Natural killer cell treated with Interleukin-12 subunit alpha and Interleukin-12 subunit beta and Interleukin-15 and Interleukin-18, amount 100 ng/mL, for 72 hours (primary cell): ENCODE measurements at regions not wholly inside any gene's neighbourhood (a gene's known extent, or its start where the extent isn't known, plus 50 kb on each side); places are given as distances from the start of the nearest gene placed in this dataset.
A peak's percentile ranks its signal among the peaks of the same experiment; 100 is the strongest.
"Not testable (repeated sequence)": the region's sequence is repeated elsewhere in the genome, so short reads cannot be mapped to it uniquely, and the experiment has no call there.

Experiments
- ATAC-seq, 2 donors: fragments of 150-1000 bp; cut with Tn5 transposase in 1 of 2; sonication (Bioruptor Pico), chemical (Tn5 transposase) in 1 of 2; 2 replicates each; pipeline ENCODE4 v1.10.0; 2021
- DNase-seq: peaks from one replicate; pipeline ENCODE4 v3.0.0; 2022; ENCODE audit warnings: low spot score
- H3K27ac Mint-ChIP-seq, 2 donors: 1 replicate in 1 of 2; 2 replicates in 1 of 2; pipeline ENCODE4 v1.8.0; 2022; ENCODE audit warnings: mixed read lengths in 2 of 2, mild to moderate bottlenecking in 1 of 2, moderate library complexity in 1 of 2
- H3K27me3 Mint-ChIP-seq, 2 donors: 1 replicate in 1 of 2; 2 replicates in 1 of 2; pipeline ENCODE4 v1.8.0; 2022; ENCODE audit warnings: mixed read lengths in 2 of 2
- H3K36me3 Mint-ChIP-seq: one replicate; pipeline ENCODE4 v1.8.0; 2022; ENCODE audit warnings: mixed read lengths
- H3K4me1 Mint-ChIP-seq, 2 donors: 1 replicate in 1 of 2; 2 replicates in 1 of 2; pipeline ENCODE4 v1.8.0; 2022; ENCODE audit warnings: low read depth in 2 of 2, mixed read lengths in 2 of 2, mild to moderate bottlenecking in 1 of 2
- H3K4me3 Mint-ChIP-seq: one replicate; pipeline ENCODE4 v1.8.0; 2022; ENCODE audit warnings: mixed read lengths
- H3K9me3 Mint-ChIP-seq: 2 replicates; pipeline ENCODE4 v1.8.0; 2022; ENCODE audit warnings: mixed read lengths

DNA sequence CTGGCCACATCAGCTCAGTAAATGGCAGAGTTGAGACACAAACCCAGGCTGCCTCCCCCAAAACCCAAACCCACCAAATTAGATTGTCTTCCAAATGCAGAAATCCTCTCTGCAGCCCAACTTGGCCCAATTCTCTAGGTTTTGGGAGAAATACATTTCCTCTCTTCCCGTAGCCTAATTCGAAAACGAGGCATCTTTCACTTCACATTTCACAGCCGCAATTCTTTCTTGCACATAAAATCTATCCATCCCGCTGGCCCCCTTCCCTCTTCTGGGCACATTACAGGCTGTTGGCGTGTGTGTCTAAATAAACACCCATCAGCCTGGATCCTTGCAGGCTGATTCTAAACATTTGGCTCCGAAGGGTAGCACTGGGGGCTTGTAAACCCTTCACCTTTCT is 83.8 kb upstream of the VRK1 start:
- Mint-ChIP-seq H3K4me1 (no peaks in the 10 kb centered on the region), H3K4me3 (no peak overlapping the region), H3K27ac (no peak overlapping the region), H3K36me3 (no peaks in the 10 kb centered on the region), H3K27me3 (peaks cover 16 to 33% of the 10 kb centered on the region in 2 donors), H3K9me3 (no peaks in the 10 kb centered on the region)
- ATAC-seq (no peak), DNase-seq (peak; percentile 39)

DNA sequence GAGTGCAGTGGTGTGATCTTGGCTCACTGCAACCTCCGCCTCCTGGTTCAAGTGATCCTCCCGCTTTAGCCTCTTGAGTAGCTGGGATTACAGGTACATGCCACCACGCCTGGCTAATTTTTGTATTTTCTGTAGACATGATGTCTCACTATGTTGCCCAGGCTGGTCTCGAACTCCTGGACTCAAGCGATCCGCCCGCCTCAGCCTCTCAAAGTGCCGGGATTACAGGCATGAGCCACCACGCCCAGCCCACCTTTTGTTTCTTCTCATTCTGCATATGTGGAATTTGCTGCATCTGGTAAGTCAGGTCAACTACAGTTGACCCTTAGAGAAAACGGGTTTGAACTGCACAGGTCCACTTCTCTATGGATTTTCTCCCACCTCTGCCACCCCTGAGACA is 82.6 kb upstream of the VRK1 start:
- not testable (repeated sequence) for H3K27ac Mint-ChIP-seq, DNase-seq, H3K9me3 Mint-ChIP-seq, ATAC-seq, H3K4me3 Mint-ChIP-seq, H3K4me1 Mint-ChIP-seq, H3K36me3 Mint-ChIP-seq
- peaks cover 16 to 34% of the 10 kb centered on the region in 2 donors for H3K27me3 Mint-ChIP-seq

DNA sequence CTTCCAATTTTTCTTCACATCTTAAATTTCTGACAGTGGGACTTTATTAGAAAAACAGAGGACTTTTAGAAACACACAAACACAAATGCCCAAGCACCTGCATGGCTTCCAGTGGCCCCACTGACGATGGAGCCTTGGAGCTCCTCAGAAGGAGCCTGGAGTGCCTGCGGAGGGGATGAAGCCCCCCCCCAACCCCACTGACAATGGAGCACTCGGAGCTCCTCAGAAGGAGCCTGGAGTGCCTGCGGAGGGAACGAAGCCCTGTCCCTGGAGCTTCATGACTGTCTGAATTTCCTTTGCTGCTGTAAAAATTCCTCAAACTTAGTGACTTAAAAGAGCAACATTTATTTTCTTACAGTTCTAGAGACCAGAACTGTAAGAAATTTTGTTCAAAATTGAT is 80.1 kb upstream of the VRK1 start:
- Mint-ChIP-seq H3K27me3 (peaks cover 14 to 34% of the 10 kb centered on the region in 2 donors), H3K9me3 (no peaks in the 10 kb centered on the region), H3K27ac (no peak overlapping the region), H3K4me1 (no peaks in the 10 kb centered on the region), H3K36me3 (no peaks in the 10 kb centered on the region), H3K4me3 (no peak overlapping the region)
- ATAC-seq (no peak), DNase-seq (no peak)

DNA sequence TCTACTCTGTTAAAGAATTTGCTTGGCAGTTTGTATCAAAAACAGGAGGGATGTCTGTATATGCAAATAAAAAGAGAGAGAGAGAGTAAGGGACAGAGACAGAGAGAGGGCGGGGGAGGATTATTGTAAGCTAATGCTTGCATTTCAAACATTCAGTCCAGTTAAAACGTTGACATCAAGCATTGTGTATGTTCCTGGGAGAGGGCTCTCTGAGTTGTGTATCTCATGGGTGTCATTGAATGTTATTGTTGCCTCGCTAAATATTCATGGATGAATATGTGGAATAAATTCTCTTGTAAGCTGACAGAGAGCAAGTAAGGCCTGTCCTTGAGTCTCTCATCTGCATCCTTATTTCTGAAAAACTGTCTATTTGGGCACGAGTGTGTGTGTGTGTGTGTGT is 78.8 kb upstream of the VRK1 start:
- DNase-seq (no peak), ATAC-seq (no peak)
- Mint-ChIP-seq H3K4me1 (no peaks in the 10 kb centered on the region), H3K36me3 (no peaks in the 10 kb centered on the region), H3K9me3 (no peaks in the 10 kb centered on the region), H3K27ac (no peak overlapping the region), H3K27me3 (peaks cover 10 to 26% of the 10 kb centered on the region in 2 donors), H3K4me3 (no peak overlapping the region)

DNA sequence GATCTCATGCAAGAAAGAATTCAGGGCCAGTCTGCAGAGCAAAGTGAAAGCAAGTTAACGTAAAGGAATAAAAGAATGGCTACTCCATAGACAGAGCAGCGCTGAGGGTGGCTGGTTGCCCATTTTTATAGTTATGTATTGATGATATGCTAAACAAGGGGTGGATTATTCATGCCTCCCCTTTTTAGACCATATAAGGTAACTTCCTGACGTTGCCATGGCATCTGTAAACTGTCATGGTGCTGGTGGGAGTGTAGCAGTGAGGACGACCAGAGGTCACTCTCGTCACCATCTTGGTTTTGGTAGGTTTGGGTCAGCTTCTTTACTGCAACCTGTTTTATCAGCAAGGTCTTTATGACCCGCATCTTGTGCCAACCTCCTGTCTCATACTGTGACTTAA is 76.5 kb upstream of the VRK1 start:
- not testable (repeated sequence) for DNase-seq, H3K36me3 Mint-ChIP-seq, ATAC-seq, H3K9me3 Mint-ChIP-seq, H3K4me3 Mint-ChIP-seq, H3K27ac Mint-ChIP-seq, H3K4me1 Mint-ChIP-seq
- H3K27me3 Mint-ChIP-seq: peaks cover 7 to 21% of the 10 kb centered on the region in 2 donors

DNA sequence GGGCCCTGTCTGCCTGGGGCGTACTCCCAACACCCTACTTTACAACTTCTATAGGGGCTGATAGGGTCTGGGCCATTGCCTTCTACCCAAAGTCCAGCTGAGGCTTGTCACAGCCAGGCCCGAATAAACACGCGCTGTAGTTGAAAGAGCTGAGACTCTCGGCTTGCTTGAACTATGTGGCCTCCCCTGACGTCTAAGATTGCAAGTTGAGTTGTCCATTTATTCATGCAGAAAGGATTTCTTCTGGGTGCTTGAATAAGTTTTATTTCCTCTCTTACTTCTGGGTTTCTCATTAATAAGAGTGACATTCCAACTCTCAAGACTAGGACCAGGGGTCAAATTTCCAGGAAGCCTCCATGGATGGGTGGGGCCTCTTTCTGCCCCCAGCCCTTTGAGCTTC is 74.4 kb upstream of the VRK1 start:
- H3K4me1 Mint-ChIP-seq: no peaks in the 10 kb centered on the region
- no peak overlapping the region for H3K4me3 Mint-ChIP-seq
- H3K27ac Mint-ChIP-seq: no peak overlapping the region
- ATAC-seq (no peak), DNase-seq (no peak)
- no peaks in the 10 kb centered on the region for H3K36me3 Mint-ChIP-seq
- H3K9me3 Mint-ChIP-seq: no peaks in the 10 kb centered on the region
- H3K27me3 Mint-ChIP-seq: peaks cover 17 to 30% of the 10 kb centered on the region in 2 donors

DNA sequence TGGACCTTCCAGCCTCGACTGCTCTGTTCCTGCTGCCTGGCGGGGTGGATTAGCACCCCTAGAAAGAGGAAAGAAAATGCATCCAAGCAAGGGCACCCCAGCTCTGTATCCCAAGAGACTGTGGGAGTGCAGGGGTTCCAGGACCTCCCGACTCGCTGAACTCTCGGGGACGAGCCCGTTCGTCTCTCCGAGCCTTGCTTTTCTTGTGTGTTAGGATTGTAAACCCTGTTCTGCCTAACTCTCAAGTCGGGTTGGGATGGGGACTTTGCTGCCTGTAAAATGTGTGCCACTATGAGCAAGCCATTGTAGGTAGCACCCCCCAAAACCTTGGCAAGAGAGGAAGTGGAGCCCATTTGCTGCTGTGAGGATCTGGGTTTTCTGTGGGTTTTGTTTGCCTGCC is 73.2 kb upstream of the VRK1 start:
- Mint-ChIP-seq H3K36me3 (no peaks in the 10 kb centered on the region), H3K27me3 (peaks cover 15 to 28% of the 10 kb centered on the region in 2 donors), H3K9me3 (no peaks in the 10 kb centered on the region), H3K27ac (no peak overlapping the region), H3K4me3 (no peak overlapping the region), H3K4me1 (no peaks in the 10 kb centered on the region)
- no peak for ATAC-seq
- DNase-seq: no peak

DNA sequence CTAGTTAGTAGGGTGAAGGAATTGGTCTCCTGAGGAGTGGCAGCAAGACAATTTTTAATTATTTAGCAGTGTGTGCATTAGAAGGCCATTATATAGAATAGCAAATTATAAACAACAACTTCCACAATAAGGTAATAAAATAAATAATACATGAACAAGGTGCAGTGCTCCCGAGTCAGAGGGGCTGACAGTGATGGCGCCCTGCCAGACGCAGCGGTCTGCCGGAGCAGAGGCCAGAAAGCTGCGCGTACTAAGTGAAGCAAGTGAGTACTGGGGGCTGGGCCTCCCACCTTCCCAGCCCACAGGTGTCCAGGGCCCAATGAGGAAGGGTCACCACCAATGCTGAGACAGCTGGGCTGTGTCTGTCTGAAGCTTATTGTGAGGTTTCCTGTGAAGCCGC is 72.0 kb upstream of the VRK1 start:
- Mint-ChIP-seq H3K27ac (no peak overlapping the region), H3K4me3 (no peak overlapping the region), H3K9me3 (no peaks in the 10 kb centered on the region), H3K4me1 (no peaks in the 10 kb centered on the region), H3K36me3 (no peaks in the 10 kb centered on the region), H3K27me3 (peaks cover 15 to 31% of the 10 kb centered on the region in 2 donors)
- ATAC-seq (no peak), DNase-seq (no peak)

DNA sequence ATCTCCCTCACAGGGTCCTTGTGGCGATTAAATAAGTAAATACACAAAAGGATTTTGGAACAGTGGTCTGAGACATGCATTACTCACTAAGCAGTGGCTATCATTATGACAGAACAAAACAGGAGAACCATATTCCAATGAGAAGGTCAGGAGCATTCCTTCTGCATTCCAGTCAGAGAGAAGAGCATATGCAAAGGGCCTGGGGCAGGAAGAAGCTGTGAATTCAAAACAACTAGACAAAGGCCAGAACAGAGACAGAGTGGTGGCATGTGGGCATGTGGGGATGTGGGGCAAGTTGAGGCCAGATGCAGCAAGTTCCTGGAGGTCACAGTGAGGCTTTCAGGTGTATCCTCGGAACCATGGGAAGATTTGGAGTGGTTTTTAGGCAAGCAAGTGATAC is 70.1 kb upstream of the VRK1 start:
- no peak overlapping the region for H3K27ac Mint-ChIP-seq
- no peaks in the 10 kb centered on the region for H3K9me3 Mint-ChIP-seq
- H3K4me3 Mint-ChIP-seq: no peak overlapping the region
- no peaks in the 10 kb centered on the region for H3K4me1 Mint-ChIP-seq
- peaks cover 20 to 39% of the 10 kb centered on the region in 2 donors for H3K27me3 Mint-ChIP-seq
- ATAC-seq (no peak), DNase-seq (no peak)
- no peaks in the 10 kb centered on the region for H3K36me3 Mint-ChIP-seq

DNA sequence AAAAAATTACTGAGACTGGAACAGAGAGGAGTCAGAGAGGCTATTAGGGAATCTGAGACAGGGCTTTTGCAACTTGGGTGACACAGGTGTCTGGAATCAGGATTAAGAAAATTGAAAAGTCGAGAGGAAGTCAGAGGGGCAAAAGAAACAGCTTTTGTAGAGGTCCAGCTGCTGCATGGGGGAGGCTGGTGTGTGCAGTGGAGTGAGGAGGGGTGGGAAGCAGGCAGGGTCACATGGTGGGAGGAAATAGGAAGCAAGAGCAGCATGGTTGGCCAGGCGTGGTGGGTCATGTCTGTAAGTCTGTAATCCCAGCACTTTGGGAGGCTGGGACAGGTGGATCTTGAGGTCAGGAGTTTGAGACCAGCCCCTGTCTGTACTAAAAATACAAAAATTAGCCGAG is 69.7 kb upstream of the VRK1 start:
- H3K4me3 Mint-ChIP-seq: no peak overlapping the region

DNA sequence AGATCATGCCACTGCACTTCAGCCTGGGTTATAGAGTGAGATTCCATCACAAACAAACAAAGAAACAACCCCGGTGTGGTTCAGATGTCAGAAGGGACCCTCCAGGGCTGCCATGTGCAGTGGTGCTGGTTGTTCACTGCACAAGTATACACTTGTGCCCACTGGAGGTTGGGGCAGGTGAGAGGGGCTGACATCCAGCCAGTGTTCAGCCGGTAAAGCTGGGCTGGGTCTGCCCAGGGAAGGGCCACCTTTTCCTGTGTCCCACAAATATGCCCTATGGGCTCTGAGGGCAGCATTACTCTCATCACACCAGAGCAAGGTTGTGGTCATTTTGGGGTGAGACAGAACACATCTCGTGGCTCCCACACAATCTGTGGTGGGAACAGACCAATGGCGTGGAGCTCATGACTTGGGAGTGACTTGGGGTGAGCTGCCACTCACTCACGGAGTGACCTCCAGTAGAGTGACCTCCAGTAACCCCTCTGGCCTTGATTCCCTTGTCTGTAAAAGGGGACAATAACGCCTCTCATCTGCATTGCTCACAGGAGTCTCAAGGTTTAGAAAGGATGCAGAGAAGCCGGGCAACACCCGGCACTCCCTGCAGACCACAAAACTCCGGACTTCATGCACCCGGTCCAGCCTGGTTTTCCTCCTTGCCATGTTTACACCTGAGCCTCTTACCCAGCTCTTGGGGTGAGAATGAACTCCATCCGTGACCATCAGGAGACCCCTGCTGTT is 69.0 kb upstream of the VRK1 start:
- no peaks in the 10 kb centered on the region for H3K9me3 Mint-ChIP-seq
- H3K36me3 Mint-ChIP-seq: no peaks in the 10 kb centered on the region
- H3K27me3 Mint-ChIP-seq: peaks cover 20 to 39% of the 10 kb centered on the region in 2 donors
- H3K4me1 Mint-ChIP-seq: no peaks in the 10 kb centered on the region
- no peak overlapping the region for H3K27ac Mint-ChIP-seq
- ATAC-seq (peak; percentile 36 to 50), DNase-seq (no peak)
- H3K4me3 Mint-ChIP-seq: no peak overlapping the region

More for the DNA sequence above, 69.7 kb upstream of the VRK1 start:
- H3K27ac Mint-ChIP-seq: no peak overlapping the region
- no peak for DNase-seq
- no peaks in the 10 kb centered on the region for H3K4me1 Mint-ChIP-seq
- H3K27me3 Mint-ChIP-seq: peaks cover 20 to 39% of the 10 kb centered on the region in 2 donors
- no peak for ATAC-seq
- no peaks in the 10 kb centered on the region for H3K9me3 Mint-ChIP-seq
- no peaks in the 10 kb centered on the region for H3K36me3 Mint-ChIP-seq

DNA sequence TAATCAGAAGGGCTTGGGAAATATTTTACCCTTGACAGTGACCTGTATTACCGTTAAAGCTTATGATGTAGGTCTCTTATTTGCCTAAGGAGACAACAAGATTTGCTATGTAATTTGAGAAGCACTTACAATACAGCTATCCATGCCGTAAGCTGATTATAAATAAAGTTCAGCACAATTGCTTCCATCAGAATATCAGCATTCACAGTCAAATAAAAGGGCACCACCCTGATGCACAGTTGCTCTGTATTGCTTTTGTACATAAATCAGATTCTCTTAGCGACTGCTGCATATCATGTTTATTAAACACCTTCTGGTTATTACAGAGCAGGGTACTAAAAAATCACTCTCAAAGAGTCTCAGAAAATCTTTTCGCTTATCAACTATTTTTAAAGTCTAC is 67.3 kb upstream of the VRK1 start:
- DNase-seq: no peak
- H3K36me3 Mint-ChIP-seq: no peaks in the 10 kb centered on the region
- peaks cover 22 to 46% of the 10 kb centered on the region in 2 donors for H3K27me3 Mint-ChIP-seq
- H3K4me3 Mint-ChIP-seq: no peak overlapping the region
- ATAC-seq: no peak
- no peak overlapping the region for H3K27ac Mint-ChIP-seq
- H3K4me1 Mint-ChIP-seq: no peaks in the 10 kb centered on the region
- no peaks in the 10 kb centered on the region for H3K9me3 Mint-ChIP-seq

DNA sequence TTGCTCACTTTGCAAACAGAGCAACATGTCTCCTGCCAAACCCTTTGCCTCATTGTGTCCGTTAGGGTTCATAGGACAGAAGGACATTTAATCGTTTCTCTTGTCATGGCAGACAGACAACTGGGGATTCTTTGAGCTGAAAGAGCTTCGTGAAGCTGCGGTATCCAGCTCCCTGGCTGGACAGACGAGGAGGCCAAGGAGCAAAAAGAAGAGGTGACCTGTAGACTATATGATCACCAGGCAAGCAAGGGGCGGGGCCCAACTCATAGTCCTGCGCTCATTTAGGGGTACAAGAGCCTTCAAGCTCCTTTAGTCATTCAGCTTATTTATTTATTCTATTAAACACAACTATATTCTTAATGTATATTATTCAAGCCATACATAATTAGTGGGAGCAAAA is 66.8 kb upstream of the VRK1 start:
- Mint-ChIP-seq H3K9me3 (no peaks in the 10 kb centered on the region), H3K27me3 (peaks cover 22 to 44% of the 10 kb centered on the region in 2 donors), H3K4me1 (no peaks in the 10 kb centered on the region), H3K27ac (no peak overlapping the region), H3K4me3 (no peak overlapping the region), H3K36me3 (no peaks in the 10 kb centered on the region)
- ATAC-seq (no peak), DNase-seq (no peak)

DNA sequence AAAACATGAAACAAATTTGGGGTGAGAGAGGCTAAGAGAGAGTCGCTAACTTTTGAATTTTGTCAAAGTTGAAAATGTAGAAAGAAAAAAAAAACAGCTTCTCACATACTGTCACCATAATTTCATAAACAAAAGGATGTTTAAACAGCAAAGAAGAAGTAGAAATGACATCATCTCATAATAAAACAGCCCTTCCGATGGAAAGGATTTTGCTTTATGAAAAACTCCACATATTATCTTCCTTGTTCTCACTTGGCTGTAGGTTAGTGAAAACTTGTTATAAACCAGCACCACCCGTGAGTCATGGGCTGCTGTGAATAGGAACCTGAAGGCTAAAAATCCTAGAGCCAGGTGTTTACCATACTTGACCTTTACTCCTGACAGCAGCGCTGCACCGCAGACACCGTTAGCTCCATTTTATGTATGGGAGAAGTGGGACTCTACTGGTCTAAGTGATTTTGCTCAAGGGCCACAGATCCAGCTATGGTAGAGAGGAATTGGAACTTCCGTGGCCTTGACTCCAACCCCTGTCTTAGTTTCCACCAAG is 63.0 kb upstream of the VRK1 start:
- H3K4me1 Mint-ChIP-seq: no peaks in the 10 kb centered on the region
- H3K9me3 Mint-ChIP-seq: no peaks in the 10 kb centered on the region
- H3K27ac Mint-ChIP-seq: no peak overlapping the region
- H3K36me3 Mint-ChIP-seq: no peaks in the 10 kb centered on the region
- no peak for ATAC-seq
- H3K4me3 Mint-ChIP-seq: no peak overlapping the region
- no peak for DNase-seq
- H3K27me3 Mint-ChIP-seq: peaks cover 31 to 43% of the 10 kb centered on the region in 2 donors

DNA sequence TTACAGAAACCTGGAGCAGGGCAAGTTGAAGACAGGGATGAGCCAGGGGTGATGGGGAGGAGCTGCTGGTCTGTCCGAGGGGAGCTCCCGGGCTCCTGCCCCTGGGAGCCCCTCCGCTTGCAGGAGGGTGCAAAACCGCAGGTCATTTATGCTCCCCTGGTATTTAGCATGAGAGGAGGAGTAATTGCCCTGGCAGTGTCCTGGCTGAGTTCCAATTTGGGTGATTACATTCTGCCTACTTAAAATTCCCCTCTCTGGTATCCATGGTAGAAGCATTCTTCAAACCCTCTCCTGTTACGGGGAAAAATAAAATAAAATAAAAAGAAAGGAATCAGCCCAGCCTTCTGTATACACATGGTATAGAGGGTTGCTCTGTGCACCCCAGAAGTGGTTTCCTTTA is 61.7 kb upstream of the VRK1 start:
- no peak for DNase-seq
- Mint-ChIP-seq H3K9me3 (no peaks in the 10 kb centered on the region), H3K36me3 (no peaks in the 10 kb centered on the region), H3K27me3 (peaks cover 40 to 52% of the 10 kb centered on the region in 2 donors), H3K4me3 (no peak overlapping the region), H3K4me1 (no peaks in the 10 kb centered on the region), H3K27ac (no peak overlapping the region)
- ATAC-seq: no peak
